K562 (cell line): ENCODE measurements at regions not wholly inside any gene's neighbourhood (a gene's known extent, or its start where the extent isn't known, plus 50 kb on each side); places are given as distances from the start of the nearest gene placed in this dataset.
A peak's percentile ranks its signal among the peaks of the same experiment; 100 is the strongest.

Experiments
- ATAC-seq: fragments of 200-7000 bp; cut with Tn5 transposase; 3 replicates; pipeline ENCODE4 v1.9.1; 2020; ENCODE audit warnings: moderate library complexity
- BruUV-seq: library from RNA; stranded (reverse); fragments of 400-500 nt; replicated peaks from 2 replicates; lab custom pipeline; 2021; lab: Mats Ljungman, UMichigan
- CTCF ChIA-PET: fragments of 300-600 bp; formaldehyde crosslinking; extraction: SDS; loops from one replicate; lab custom pipeline; 2021; ENCODE audit warnings: low intra/inter-chr PET ratio; lab: Yijun Ruan, JAX
- POLR2A ChIA-PET: fragments of 300-600, 350-650 bp; sonication (Branson Sonifier 250); formaldehyde crosslinking; extraction: SDS; loops from one replicate; lab custom pipeline; 2021; ENCODE audit warnings: antibody characterized with exemption, inconsistent platforms; lab: Yijun Ruan, JAX
- DNase-seq, 4 experiments: peaks; one replicate each; pipeline versions ENCODE4 v3.0.0 to v3.0.0-alpha.2; 2011 to 2018; ENCODE audit warnings: low spot score in 3 of 4, mixed read lengths in 3 of 4; ENCODE audit errors: extremely low read depth in 1 of 4
- FAIRE-seq: peaks from 2 replicates; lab custom pipeline; 2011; peaks lifted over from hg19 to GRCh38; lab: Jason Lieb, UNC
- H2AFZ ChIP-seq: 2 replicates; pipeline ENCODE4 v1.6.0; 2011; ENCODE audit warnings: low read depth, low read length, control low read depth, inconsistent platforms
- H3K27ac ChIP-seq: fragments of 200-600 bp; 3 replicates; pipeline ENCODE4 v1.8.0; 2011; ENCODE audit warnings: low read depth, mild to moderate bottlenecking, control low read depth, inconsistent platforms, low read length, moderate library complexity, mixed read lengths; ENCODE audit errors: extremely low read depth
- H3K27me3 ChIP-seq, 2 experiments: fragments of 300-600 bp in 1 of 2; 2 replicates in 1 of 2; 3 replicates in 1 of 2; pipeline versions ENCODE4 v1.6.0 to v1.8.0; 2011; ENCODE audit warnings: inconsistent platforms in 2 of 2, low read length in 2 of 2, mild to moderate bottlenecking in 1 of 2, mixed read lengths in 1 of 2, moderate library complexity in 1 of 2; ENCODE audit not compliant: control insufficient read depth in 2 of 2, insufficient read depth in 2 of 2
- H3K36me3 ChIP-seq: fragments of 300-600 bp; 3 replicates; pipeline ENCODE4 v1.8.0; 2011; ENCODE audit warnings: mild to moderate bottlenecking, low read length, inconsistent platforms; ENCODE audit not compliant: control insufficient read depth, insufficient read depth
- H3K4me1 ChIP-seq, 2 experiments: fragments of 200-600 bp in 1 of 2; replicated peaks in 1 of 2; 2 replicates in 1 of 2; 3 replicates in 1 of 2; pipeline versions ENCODE4 v1.5.1 to v1.8.0; 2011; ENCODE audit warnings: inconsistent platforms in 2 of 2, low read length in 2 of 2, mild to moderate bottlenecking in 1 of 2, mixed read lengths in 1 of 2, moderate library complexity in 1 of 2; ENCODE audit not compliant: control insufficient read depth in 2 of 2, insufficient read depth in 2 of 2
- H3K4me2 ChIP-seq: 2 replicates; pipeline ENCODE4 v1.6.1; 2011; ENCODE audit warnings: low read length, control low read depth, inconsistent platforms, mixed read lengths; ENCODE audit not compliant: insufficient read depth
- H3K4me3 ChIP-seq: fragments of 200-600 bp; sonication (generic), shearing (Covaris generic); 2 replicates; pipeline ENCODE4 v1.5.1; 2016; ENCODE audit warnings: control low read depth, inconsistent platforms
- H3K79me2 ChIP-seq: fragments of 200-600 bp; 3 replicates; pipeline ENCODE4 v1.8.0; 2011; ENCODE audit warnings: low read length, inconsistent platforms; ENCODE audit not compliant: control insufficient read depth, insufficient read depth
- H3K9ac ChIP-seq, 2 experiments: 2 replicates each; pipeline versions ENCODE4 v1.6.0 to v1.6.1; 2011; ENCODE audit warnings: low read depth in 2 of 2, low read length in 2 of 2, control low read depth in 1 of 2, inconsistent platforms in 1 of 2, mild to moderate bottlenecking in 1 of 2, mixed read lengths in 1 of 2; ENCODE audit not compliant: insufficient read depth in 1 of 2
- H3K9me1 ChIP-seq: one replicate; pipeline ENCODE4 v1.6.0; 2011; ENCODE audit warnings: inconsistent platforms, mild to moderate bottlenecking, low read length, moderate library complexity; ENCODE audit not compliant: control insufficient read depth, insufficient read depth
- H3K9me3 ChIP-seq: replicated peaks from 2 replicates; pipeline ENCODE4 v1.5.1; 2011; ENCODE audit warnings: low read depth, low read length, inconsistent platforms; ENCODE audit not compliant: control insufficient read depth, insufficient read depth
- H4K20me1 ChIP-seq: replicated peaks from 2 replicates; pipeline ENCODE4 v1.6.1; 2011; ENCODE audit warnings: low read length, inconsistent platforms, mixed read lengths; ENCODE audit not compliant: control insufficient read depth, insufficient read depth
- BCOR ChIP-seq: fragments of 450-650 bp; IDR thresholded peaks from 2 replicates; pipeline ENCODE4 v1.6.1; 2016
- RBBP5 ChIP-seq: fragments of 200-600 bp; sonication (generic); IDR thresholded peaks from 2 replicates; pipeline ENCODE4 v1.6.1; 2012; ENCODE audit warnings: borderline replicate concordance, mild to moderate bottlenecking, low read length, control low read depth, inconsistent platforms; ENCODE audit not compliant: insufficient read depth, poor library complexity, severe bottlenecking
- TRIM28 ChIP-seq: fragments of 450-650 bp; IDR thresholded peaks from 2 replicates; pipeline ENCODE4 v1.6.1; 2017
- WGBS: fragments of 100-300 bp; shearing (Covaris generic); methylation state at CpG from one replicate; pipeline ENCODE4 v1.1.6; 2016; ENCODE audit warnings: low coverage, mixed read lengths; ENCODE audit not compliant: insufficient coverage; ENCODE audit errors: missing lambda C conversion rate; 5-methylcytosine and 5-hydroxymethylcytosine counted together
- in situ Hi-C: fragments of 300-500 bp; cut with MboI; formaldehyde crosslinking; loops from 4 replicates; pipeline ENCODE4 v1.15.0; 2018; ENCODE audit warnings: inconsistent platforms, mixed read lengths
- intact Hi-C: fragments of 100-400 bp; cut with micrococcal nuclease; formaldehyde crosslinking; loops from 2 replicates; pipeline ENCODE4 v1.14.2; 2022
- TF ChIP-seq, protein P1 (sequence below): fragments of 250-450 bp; sonication (Bioruptor Pico); IDR thresholded peaks from 2 replicates; pipeline ENCODE4 v1.5.0; 2021
- TF ChIP-seq, protein P2 (sequence below): fragments of 250-450 bp; sonication (Bioruptor Pico); IDR thresholded peaks from 2 replicates; pipeline ENCODE4 v1.8.0; 2021; ENCODE audit warnings: mild to moderate bottlenecking, moderate library complexity
- TF ChIP-seq, protein P3 (sequence below): IDR thresholded peaks from 2 replicates; pipeline ENCODE4 v1.6.1; 2016; ENCODE audit warnings: missing genetic modification characterization, missing compliant biosample characterization

DNA sequence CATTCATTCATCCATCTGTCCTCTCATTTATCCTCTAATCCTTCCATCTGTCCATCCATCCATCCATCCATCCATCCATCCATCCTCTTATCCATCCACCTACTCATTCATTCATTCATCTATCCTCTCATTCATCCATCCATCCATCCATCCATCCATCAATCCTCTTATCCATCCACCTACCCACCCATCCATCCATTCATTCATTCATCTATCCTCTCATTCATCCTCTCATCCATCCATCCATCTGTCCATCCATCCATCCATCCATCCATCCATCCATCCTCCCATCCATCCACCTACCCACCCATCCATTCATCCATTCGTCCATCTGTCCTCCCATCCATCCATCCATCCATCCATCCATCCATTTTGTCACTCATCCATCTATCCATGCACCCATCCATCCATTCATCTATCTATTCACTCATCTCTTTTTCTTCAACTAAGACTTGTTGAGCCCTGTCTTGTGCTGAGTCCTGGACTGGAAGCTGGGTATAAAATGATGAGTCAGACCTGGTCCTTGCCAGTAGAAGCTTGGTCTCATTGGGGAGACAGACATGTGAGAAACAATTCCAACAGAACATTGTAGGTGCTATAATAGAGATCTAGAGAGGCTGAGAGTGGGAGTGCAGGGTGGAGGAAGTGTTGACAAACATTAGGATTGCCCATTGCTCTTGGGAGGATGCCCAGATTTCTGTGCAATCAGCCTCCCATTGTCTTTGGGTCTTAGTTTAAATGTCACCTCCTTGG is 55.0 kb upstream of the IER5L start (continued):
- TF ChIP-seq, protein P1, sequence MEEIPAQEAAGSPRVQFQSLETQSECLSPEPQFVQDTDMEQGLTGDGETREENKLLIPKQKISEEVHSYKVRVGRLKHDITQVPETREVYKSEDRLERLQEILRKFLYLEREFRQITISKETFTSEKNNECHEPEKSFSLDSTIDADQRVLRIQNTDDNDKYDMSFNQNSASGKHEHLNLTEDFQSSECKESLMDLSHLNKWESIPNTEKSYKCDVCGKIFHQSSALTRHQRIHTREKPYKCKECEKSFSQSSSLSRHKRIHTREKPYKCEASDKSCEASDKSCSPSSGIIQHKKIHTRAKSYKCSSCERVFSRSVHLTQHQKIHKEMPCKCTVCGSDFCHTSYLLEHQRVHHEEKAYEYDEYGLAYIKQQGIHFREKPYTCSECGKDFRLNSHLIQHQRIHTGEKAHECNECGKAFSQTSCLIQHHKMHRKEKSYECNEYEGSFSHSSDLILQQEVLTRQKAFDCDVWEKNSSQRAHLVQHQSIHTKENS (CRISPR knock-in tag) = no peak
- TF ChIP-seq TRIM28 = 0 out of 2 replicates have a peak, but pooled peaks have one; percentile 18
- TF ChIP-seq, protein P2, sequence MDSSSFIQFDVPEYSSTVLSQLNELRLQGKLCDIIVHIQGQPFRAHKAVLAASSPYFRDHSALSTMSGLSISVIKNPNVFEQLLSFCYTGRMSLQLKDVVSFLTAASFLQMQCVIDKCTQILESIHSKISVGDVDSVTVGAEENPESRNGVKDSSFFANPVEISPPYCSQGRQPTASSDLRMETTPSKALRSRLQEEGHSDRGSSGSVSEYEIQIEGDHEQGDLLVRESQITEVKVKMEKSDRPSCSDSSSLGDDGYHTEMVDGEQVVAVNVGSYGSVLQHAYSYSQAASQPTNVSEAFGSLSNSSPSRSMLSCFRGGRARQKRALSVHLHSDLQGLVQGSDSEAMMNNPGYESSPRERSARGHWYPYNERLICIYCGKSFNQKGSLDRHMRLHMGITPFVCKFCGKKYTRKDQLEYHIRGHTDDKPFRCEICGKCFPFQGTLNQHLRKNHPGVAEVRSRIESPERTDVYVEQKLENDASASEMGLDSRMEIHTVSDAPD (CRISPR knock-in tag) = no peak

DNA sequence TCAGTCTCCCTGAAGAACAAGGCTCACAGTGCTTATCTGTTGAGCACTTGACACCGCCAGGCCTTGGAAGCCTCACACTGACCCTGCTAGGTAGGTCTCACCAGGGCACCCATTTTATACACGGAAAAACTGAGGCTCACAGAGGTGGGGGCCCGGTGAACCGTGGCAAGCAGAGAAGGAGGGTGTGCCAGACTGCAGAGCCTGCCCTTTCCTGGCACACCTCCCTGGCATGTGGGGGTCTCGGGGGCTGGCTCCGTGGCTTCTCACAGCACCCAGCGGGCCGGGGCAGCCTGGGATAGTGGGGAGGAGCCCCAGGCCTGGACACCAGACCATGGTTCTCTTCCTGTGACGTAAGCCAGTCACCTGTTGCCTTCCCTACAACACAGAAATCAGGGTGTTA is 53.7 kb upstream of the IER5L start:
- peaks cover 0 to 4% of the 10 kb centered on the region in 2 experiments; a peak in 2 of 5 replicates for H3K27me3 ChIP-seq
- TF ChIP-seq RBBP5 (no peak), BCOR (peak; percentile 45; the same call in 1 of the 2 replicates)
- TF ChIP-seq, protein P3, sequence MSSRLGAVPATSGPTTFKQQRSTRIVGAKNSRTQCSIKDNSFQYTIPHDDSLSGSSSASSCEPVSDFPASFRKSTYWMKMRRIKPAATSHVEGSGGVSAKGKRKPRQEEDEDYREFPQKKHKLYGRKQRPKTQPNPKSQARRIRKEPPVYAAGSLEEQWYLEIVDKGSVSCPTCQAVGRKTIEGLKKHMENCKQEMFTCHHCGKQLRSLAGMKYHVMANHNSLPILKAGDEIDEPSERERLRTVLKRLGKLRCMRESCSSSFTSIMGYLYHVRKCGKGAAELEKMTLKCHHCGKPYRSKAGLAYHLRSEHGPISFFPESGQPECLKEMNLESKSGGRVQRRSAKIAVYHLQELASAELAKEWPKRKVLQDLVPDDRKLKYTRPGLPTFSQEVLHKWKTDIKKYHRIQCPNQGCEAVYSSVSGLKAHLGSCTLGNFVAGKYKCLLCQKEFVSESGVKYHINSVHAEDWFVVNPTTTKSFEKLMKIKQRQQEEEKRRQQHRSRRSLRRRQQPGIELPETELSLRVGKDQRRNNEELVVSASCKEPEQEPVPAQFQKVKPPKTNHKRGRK (tag) = no peak
- no peaks in the 10 kb centered on the region; the same call in 1 of the 2 replicates for H3K9me3 ChIP-seq
- no peaks in the 10 kb centered on the region for H3K79me2 ChIP-seq
- DNase-seq = no peak
- 17% methylated on average over 6 of the region's 9 CpGs for WGBS
- POLR2A ChIA-PET = no interaction called here
- no peaks in the 10 kb centered on the region for H3K9me1 ChIP-seq
- CTCF ChIA-PET = no interaction called here
- H3K9ac ChIP-seq = 0 out of 4 replicates have a peak overlapping the region, but pooled peaks of 1 of the 2 experiments have one; percentile 39
- H4K20me1 ChIP-seq = no peaks in the 10 kb centered on the region
- in situ Hi-C loops = no loop called here
- no peak overlapping the region for H3K4me2 ChIP-seq
- H3K36me3 ChIP-seq = no peaks in the 10 kb centered on the region
- peaks cover 0 to 11% of the 10 kb centered on the region in 2 experiments; a peak in 3 of 5 replicates for H3K4me1 ChIP-seq
- H3K4me3 ChIP-seq = no peak overlapping the region
- H3K27ac ChIP-seq = no peak overlapping the region
- no TSS peak for BruUV-seq
- FAIRE-seq = no peak
- no peak for ATAC-seq
- no peak overlapping the region for H2AFZ ChIP-seq
- intact Hi-C loops = no loop called here
